HG02981 (cell line): ENCODE measurements at regions not wholly inside any gene's neighbourhood (a gene's known extent, or its start where the extent isn't known, plus 50 kb on each side); places are given as distances from the start of the nearest gene placed in this dataset.
"Not testable (repeated sequence)": the region's sequence is repeated elsewhere in the genome, so short reads cannot be mapped to it uniquely, and the experiment has no call there.

Source experiments
- ATAC-seq: cut with Tn5 transposase; IDR thresholded peaks from one replicate; pipeline ENCODE4 v1.9.1; 2021; ENCODE audit warnings: mild to moderate bottlenecking, moderate library complexity; ENCODE audit not compliant: unreplicated experiment

GRCh38 chrX:138946926-138947325, 235.4 kb upstream of the FGF13 start:
- no peak for ATAC-seq

- no peak for ATAC-seq
Measured at GRCh38 chrX:138945219-138945618, 233.7 kb upstream of the FGF13 start.

- ATAC-seq, result no peak
Measured at GRCh38 chrX:138939038-138939437, 227.5 kb upstream of the FGF13 start.

GRCh38 chrX:138938003-138938402, 226.5 kb upstream of the FGF13 start:
- no peak for ATAC-seq

- ATAC-seq, result no peak
Measured at GRCh38 chrX:138931212-138931611, 219.7 kb upstream of the FGF13 start.

GRCh38 chrX:138930583-138930945, 219.0 kb upstream of the FGF13 start:
- no peak for ATAC-seq

GRCh38 chrX:138929926-138930582, 218.5 kb upstream of the FGF13 start:
- ATAC-seq, result no peak

GRCh38 chrX:138928737-138929459, 217.4 kb upstream of the FGF13 start:
- no peak for ATAC-seq

GRCh38 chrX:138925330-138925729, 213.8 kb upstream of the FGF13 start:
- ATAC-seq, result no peak

- ATAC-seq, result no peak
Measured at GRCh38 chrX:138923805-138924204, 212.3 kb upstream of the FGF13 start.

- no peak for ATAC-seq
Measured at GRCh38 chrX:138921031-138921430, 209.5 kb upstream of the FGF13 start.

- ATAC-seq, result no peak
Measured at GRCh38 chrX:138917781-138918180, 206.3 kb upstream of the FGF13 start.

- no peak for ATAC-seq
Measured at GRCh38 chrX:138914767-138915166, 203.2 kb upstream of the FGF13 start.

GRCh38 chrX:138908577-138908976, 197.1 kb upstream of the FGF13 start:
- no peak for ATAC-seq

GRCh38 chrX:138897621-138898492, 186.3 kb upstream of the FGF13 start:
- ATAC-seq, result no peak

- ATAC-seq, result no peak
Measured at GRCh38 chrX:138890491-138890890, 179.0 kb upstream of the FGF13 start.

GRCh38 chrX:138889149-138889548, 177.6 kb upstream of the FGF13 start:
- ATAC-seq, result no peak

- ATAC-seq, result no peak
Measured at GRCh38 chrX:138886769-138887168, 175.3 kb upstream of the FGF13 start.

GRCh38 chrX:138885886-138886285, 174.4 kb upstream of the FGF13 start:
- no peak for ATAC-seq

- not testable (repeated sequence) for ATAC-seq
Measured at GRCh38 chrX:138880293-138880692, 168.8 kb upstream of the FGF13 start.

GRCh38 chrX:138877746-138878145, 166.2 kb upstream of the FGF13 start:
- no peak for ATAC-seq

GRCh38 chrX:138875472-138875871, 164.0 kb upstream of the FGF13 start:
- ATAC-seq, result no peak
